Spleen (tissue), 7 donors: ENCODE measurements at regions not wholly inside any gene's neighbourhood (a gene's known extent, or its start where the extent isn't known, plus 50 kb on each side); places are given as distances from the start of the nearest gene placed in this dataset.

Experiments used
- POLR2A ChIP-seq, 3 donors: fragments of 450-650 bp; IDR thresholded peaks; one replicate each; pipeline ENCODE4 v1.5.1; 2017; ENCODE audit warnings: antibody characterized with exemption in 3 of 3, mild to moderate bottlenecking in 1 of 3
- POLR2AphosphoS5 ChIP-seq, 3 donors: sonication (generic); formaldehyde crosslinking; IDR thresholded peaks; one replicate each; pipeline ENCODE4 v1.5.1; 2017; ENCODE audit warnings: antibody characterized with exemption in 3 of 3
- TF ChIP-seq, protein P1 (sequence below), 11 experiments: fragments of 200-600 bp in 7 of 11; fragments of 450-650 bp in 4 of 11; sonication (generic) in 4 of 11; IDR thresholded peaks in 8 of 11; conservative IDR thresholded peaks in 3 of 11; 1 replicate in 7 of 11; 2 replicates in 4 of 11; pipeline versions ENCODE4 v1.4.0 to v1.8.0; 2016 to 2021; ENCODE audit warnings: antibody characterized with exemption in 11 of 11, inconsistent platforms in 4 of 11, mild to moderate bottlenecking in 1 of 11
- donor health status: DM: no; HTN: no; CAD: no; lungs with moderate emphysema.
- donor health status: DM: no; HTN: no; CAD: no.
- donor health status: DM: no; HTN: no; CAD: no.

DNA sequence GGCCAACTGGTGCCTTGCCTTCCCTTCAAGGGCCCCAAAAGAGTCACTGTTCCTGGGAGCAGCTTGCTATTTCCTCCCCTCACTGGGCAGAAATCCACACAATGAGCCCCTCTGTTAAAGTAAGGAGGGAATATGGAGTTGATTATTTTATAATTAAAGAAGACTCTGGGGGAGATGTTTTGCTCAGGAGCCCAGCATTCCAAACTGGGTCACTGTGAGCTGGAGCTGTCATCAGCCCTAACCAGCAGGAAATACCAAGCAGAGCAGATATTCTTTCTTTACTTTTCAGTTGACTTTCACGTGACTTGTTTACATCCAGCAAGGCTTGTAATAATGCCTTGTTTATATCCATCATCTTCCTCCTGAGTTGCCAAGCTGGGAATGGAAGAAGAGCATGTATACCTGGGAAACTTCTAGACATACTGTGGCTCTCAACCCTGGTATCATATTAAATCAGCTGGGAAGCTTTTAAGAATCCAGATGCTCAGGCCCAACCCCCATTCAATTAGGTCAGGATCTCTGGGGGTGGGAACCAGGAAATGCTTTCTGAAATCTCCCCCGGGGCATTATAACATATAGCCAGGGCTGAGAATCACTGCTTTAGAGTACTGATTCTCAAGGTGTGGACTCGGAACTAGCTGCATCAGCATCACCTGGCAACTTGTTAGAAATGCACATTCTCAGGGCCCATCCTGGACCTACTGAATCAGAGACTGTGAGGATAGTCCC is 175.6 kb upstream of the MYLIP start:
- TF ChIP-seq, protein P1, sequence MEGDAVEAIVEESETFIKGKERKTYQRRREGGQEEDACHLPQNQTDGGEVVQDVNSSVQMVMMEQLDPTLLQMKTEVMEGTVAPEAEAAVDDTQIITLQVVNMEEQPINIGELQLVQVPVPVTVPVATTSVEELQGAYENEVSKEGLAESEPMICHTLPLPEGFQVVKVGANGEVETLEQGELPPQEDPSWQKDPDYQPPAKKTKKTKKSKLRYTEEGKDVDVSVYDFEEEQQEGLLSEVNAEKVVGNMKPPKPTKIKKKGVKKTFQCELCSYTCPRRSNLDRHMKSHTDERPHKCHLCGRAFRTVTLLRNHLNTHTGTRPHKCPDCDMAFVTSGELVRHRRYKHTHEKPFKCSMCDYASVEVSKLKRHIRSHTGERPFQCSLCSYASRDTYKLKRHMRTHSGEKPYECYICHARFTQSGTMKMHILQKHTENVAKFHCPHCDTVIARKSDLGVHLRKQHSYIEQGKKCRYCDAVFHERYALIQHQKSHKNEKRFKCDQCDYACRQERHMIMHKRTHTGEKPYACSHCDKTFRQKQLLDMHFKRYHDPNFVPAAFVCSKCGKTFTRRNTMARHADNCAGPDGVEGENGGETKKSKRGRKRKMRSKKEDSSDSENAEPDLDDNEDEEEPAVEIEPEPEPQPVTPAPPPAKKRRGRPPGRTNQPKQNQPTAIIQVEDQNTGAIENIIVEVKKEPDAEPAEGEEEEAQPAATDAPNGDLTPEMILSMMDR (IDR thresholded peaks at IDR 0.05 in 8 of 11, conservative IDR thresholded peaks at IDR 0.05 in 3 of 11) = no peak
- TF ChIP-seq POLR2A (IDR thresholded peaks at IDR 0.05) = no peak
- no peak for TF ChIP-seq POLR2AphosphoS5 (IDR thresholded peaks at IDR 0.05)
